Activated CD4-positive, alpha-beta memory T cell treated with anti-CD3 and anti-CD28 coated beads for 36 hours (primary cell): ENCODE measurements at regions not wholly inside any gene's neighbourhood (a gene's known extent, or its start where the extent isn't known, plus 50 kb on each side); places are given as distances from the start of the nearest gene placed in this dataset.
"Not testable (repeated sequence)": the region's sequence is repeated elsewhere in the genome, so short reads cannot be mapped to it uniquely, and the experiment has no call there.

Experiments used
- CTCF ChIA-PET: fragments of 350-600 bp; sonication (Branson Sonifier 250); formaldehyde crosslinking; loops from one replicate; lab custom pipeline; 2021; ENCODE audit warnings: antibody characterized with exemption, inconsistent platforms; lab: Charles Lee
- POLR2A ChIA-PET: fragments of 350-600 bp; sonication (Branson Sonifier 250); formaldehyde crosslinking; loops from one replicate; lab custom pipeline; 2021; ENCODE audit warnings: antibody characterized with exemption; lab: Charles Lee
- DNase-seq: peaks from one replicate; pipeline ENCODE4 v3.0.0-alpha.2; 2020
- H3K27ac Mint-ChIP-seq: one replicate; pipeline ENCODE4 v1.8.0; 2021; ENCODE audit warnings: mixed read lengths
- H3K27me3 Mint-ChIP-seq: one replicate; pipeline ENCODE4 v1.8.0; 2021; ENCODE audit warnings: mixed read lengths
- H3K36me3 Mint-ChIP-seq: one replicate; pipeline ENCODE4 v1.8.0; 2021; ENCODE audit warnings: mixed read lengths
- H3K4me1 Mint-ChIP-seq: one replicate; pipeline ENCODE4 v1.8.0; 2021; ENCODE audit warnings: low read depth, mixed read lengths
- H3K4me3 Mint-ChIP-seq: one replicate; pipeline ENCODE4 v1.8.0; 2021; ENCODE audit warnings: mild to moderate bottlenecking, mixed read lengths
- H3K9me3 Mint-ChIP-seq: one replicate; pipeline ENCODE4 v1.8.0; 2021; ENCODE audit warnings: mixed read lengths
- intact Hi-C: fragments of 100-400 bp; cut with micrococcal nuclease; formaldehyde crosslinking; loops from one replicate; pipeline ENCODE4 v1.15.1; 2023

GRCh38 chr1:157312082-157312812 lies 174.1 kb upstream of the ETV3 start:
- no peak for DNase-seq
- ChIA-PET POLR2A (no interaction called here), CTCF (no interaction called here)
- intact Hi-C loops: no loop called here
- no peaks in the 10 kb centered on the region for H3K36me3 Mint-ChIP-seq
- H3K27me3 Mint-ChIP-seq: peaks cover 31% of the 10 kb centered on the region
- no peaks in the 10 kb centered on the region for H3K4me1 Mint-ChIP-seq
- H3K4me3 Mint-ChIP-seq: no peak overlapping the region
- peaks cover 13% of the 10 kb centered on the region for H3K9me3 Mint-ChIP-seq
- H3K27ac Mint-ChIP-seq: no peak overlapping the region

- H3K36me3 Mint-ChIP-seq: no peaks in the 10 kb centered on the region
- ChIA-PET POLR2A (no interaction called here), CTCF (no interaction called here)
- no peak overlapping the region for H3K27ac Mint-ChIP-seq
- H3K4me1 Mint-ChIP-seq: no peaks in the 10 kb centered on the region
- DNase-seq: no peak
- H3K27me3 Mint-ChIP-seq: peaks cover 31% of the 10 kb centered on the region
- no peak overlapping the region for H3K4me3 Mint-ChIP-seq
- H3K9me3 Mint-ChIP-seq: peaks cover 8% of the 10 kb centered on the region
- intact Hi-C loops: no loop called here
Observed at GRCh38 chr1:157311730-157312081, 173.5 kb upstream of the ETV3 start.

- H3K36me3 Mint-ChIP-seq, H3K9me3 Mint-ChIP-seq, POLR2A ChIA-PET, H3K4me1 Mint-ChIP-seq, intact Hi-C loops, H3K4me3 Mint-ChIP-seq, CTCF ChIA-PET, H3K27ac Mint-ChIP-seq, DNase-seq: not testable (repeated sequence)
- H3K27me3 Mint-ChIP-seq: peaks cover 31% of the 10 kb centered on the region
Observed at GRCh38 chr1:157310805-157311729, 172.9 kb upstream of the ETV3 start.

GRCh38 chr1:157310401-157310800 lies 172.2 kb upstream of the ETV3 start:
- no peak overlapping the region for H3K27ac Mint-ChIP-seq
- H3K36me3 Mint-ChIP-seq: no peaks in the 10 kb centered on the region
- H3K4me1 Mint-ChIP-seq: no peaks in the 10 kb centered on the region
- no peak overlapping the region for H3K4me3 Mint-ChIP-seq
- POLR2A ChIA-PET: no interaction called here
- CTCF ChIA-PET: no interaction called here
- no peak for DNase-seq
- no peaks in the 10 kb centered on the region for H3K9me3 Mint-ChIP-seq
- peaks cover 30% of the 10 kb centered on the region for H3K27me3 Mint-ChIP-seq
- intact Hi-C loops: no loop called here

- POLR2A ChIA-PET: no interaction called here
Observed at GRCh38 chr1:157307491-157307890, 169.3 kb upstream of the ETV3 start.

GRCh38 chr1:157306896-157307295 lies 168.7 kb upstream of the ETV3 start:
- no peaks in the 10 kb centered on the region for H3K36me3 Mint-ChIP-seq
- H3K27ac Mint-ChIP-seq: no peak overlapping the region
- no peak for DNase-seq
- no peak overlapping the region for H3K4me3 Mint-ChIP-seq
- H3K4me1 Mint-ChIP-seq: no peaks in the 10 kb centered on the region
- H3K27me3 Mint-ChIP-seq: peaks cover 17% of the 10 kb centered on the region
- no peaks in the 10 kb centered on the region for H3K9me3 Mint-ChIP-seq
- POLR2A ChIA-PET: no interaction called here
- intact Hi-C loops: no loop called here
- CTCF ChIA-PET: no interaction called here

More at GRCh38 chr1:157307491-157307890, 169.3 kb upstream of the ETV3 start:
- Mint-ChIP-seq H3K27ac (no peak overlapping the region), H3K36me3 (no peaks in the 10 kb centered on the region), H3K27me3 (peaks cover 17% of the 10 kb centered on the region), H3K4me3 (no peak overlapping the region), H3K9me3 (no peaks in the 10 kb centered on the region), H3K4me1 (no peaks in the 10 kb centered on the region)
- CTCF ChIA-PET: no interaction called here
- no peak for DNase-seq
- intact Hi-C loops: no loop called here

GRCh38 chr1:157304271-157304670 lies 166.1 kb upstream of the ETV3 start:
- no peak overlapping the region for H3K4me3 Mint-ChIP-seq
- no peaks in the 10 kb centered on the region for H3K36me3 Mint-ChIP-seq
- POLR2A ChIA-PET: no interaction called here
- H3K4me1 Mint-ChIP-seq: no peaks in the 10 kb centered on the region
- H3K27me3 Mint-ChIP-seq: peaks cover 2% of the 10 kb centered on the region
- H3K27ac Mint-ChIP-seq: no peak overlapping the region
- intact Hi-C loops: no loop called here
- CTCF ChIA-PET: no interaction called here
- no peaks in the 10 kb centered on the region for H3K9me3 Mint-ChIP-seq
- no peak for DNase-seq

- Mint-ChIP-seq H3K9me3 (no peaks in the 10 kb centered on the region), H3K36me3 (no peaks in the 10 kb centered on the region), H3K4me1 (no peaks in the 10 kb centered on the region), H3K27me3 (peaks cover 1% of the 10 kb centered on the region), H3K27ac (no peak overlapping the region), H3K4me3 (no peak overlapping the region)
- intact Hi-C loops: no loop called here
- no peak for DNase-seq
- ChIA-PET CTCF (interaction anchor here (0.7 kb wide), 1 partner anchor 193 kb away, joined by 3 read pairs; no protein-coding TSS in a partner anchor), POLR2A (no interaction called here)
Observed at GRCh38 chr1:157302724-157303123, 164.5 kb upstream of the ETV3 start.

- intact Hi-C loops: no loop called here
- H3K36me3 Mint-ChIP-seq: no peaks in the 10 kb centered on the region
- no peak for DNase-seq
- H3K4me1 Mint-ChIP-seq: no peaks in the 10 kb centered on the region
- H3K4me3 Mint-ChIP-seq: no peak overlapping the region
- ChIA-PET POLR2A (no interaction called here), CTCF (interaction anchor here (0.7 kb wide), 1 partner anchor 193 kb away, joined by 3 read pairs; no protein-coding TSS in a partner anchor)
- H3K27ac Mint-ChIP-seq: no peak overlapping the region
- no peaks in the 10 kb centered on the region for H3K9me3 Mint-ChIP-seq
- peaks cover 1% of the 10 kb centered on the region for H3K27me3 Mint-ChIP-seq
Observed at GRCh38 chr1:157302199-157302497, 164.0 kb upstream of the ETV3 start.

- intact Hi-C loops: no loop called here
- DNase-seq: no peak
- Mint-ChIP-seq H3K27ac (no peak overlapping the region), H3K27me3 (peaks cover 1% of the 10 kb centered on the region), H3K9me3 (no peaks in the 10 kb centered on the region), H3K4me1 (no peaks in the 10 kb centered on the region), H3K4me3 (no peak overlapping the region), H3K36me3 (no peaks in the 10 kb centered on the region)
- ChIA-PET POLR2A (no interaction called here), CTCF (no interaction called here)
Observed at GRCh38 chr1:157301477-157302198, 163.4 kb upstream of the ETV3 start.

GRCh38 chr1:157294387-157295145 lies 156.4 kb upstream of the ETV3 start:
- H3K9me3 Mint-ChIP-seq, intact Hi-C loops, H3K27ac Mint-ChIP-seq, POLR2A ChIA-PET, CTCF ChIA-PET, H3K36me3 Mint-ChIP-seq, H3K4me1 Mint-ChIP-seq, DNase-seq, H3K4me3 Mint-ChIP-seq: not testable (repeated sequence)
- peaks cover 13% of the 10 kb centered on the region for H3K27me3 Mint-ChIP-seq
